Inferior parietal cortex (tissue), 1 donor: ENCODE measurements at regions not wholly inside any gene's neighbourhood (a gene's known extent, or its start where the extent isn't known, plus 50 kb on each side); places are given as distances from the start of the nearest gene placed in this dataset.

Source experiments
- DNase-seq: peaks from one replicate; pipeline ENCODE4 v3.0.0-alpha.2; 2016; ENCODE audit errors: extremely low spot score

DNA sequence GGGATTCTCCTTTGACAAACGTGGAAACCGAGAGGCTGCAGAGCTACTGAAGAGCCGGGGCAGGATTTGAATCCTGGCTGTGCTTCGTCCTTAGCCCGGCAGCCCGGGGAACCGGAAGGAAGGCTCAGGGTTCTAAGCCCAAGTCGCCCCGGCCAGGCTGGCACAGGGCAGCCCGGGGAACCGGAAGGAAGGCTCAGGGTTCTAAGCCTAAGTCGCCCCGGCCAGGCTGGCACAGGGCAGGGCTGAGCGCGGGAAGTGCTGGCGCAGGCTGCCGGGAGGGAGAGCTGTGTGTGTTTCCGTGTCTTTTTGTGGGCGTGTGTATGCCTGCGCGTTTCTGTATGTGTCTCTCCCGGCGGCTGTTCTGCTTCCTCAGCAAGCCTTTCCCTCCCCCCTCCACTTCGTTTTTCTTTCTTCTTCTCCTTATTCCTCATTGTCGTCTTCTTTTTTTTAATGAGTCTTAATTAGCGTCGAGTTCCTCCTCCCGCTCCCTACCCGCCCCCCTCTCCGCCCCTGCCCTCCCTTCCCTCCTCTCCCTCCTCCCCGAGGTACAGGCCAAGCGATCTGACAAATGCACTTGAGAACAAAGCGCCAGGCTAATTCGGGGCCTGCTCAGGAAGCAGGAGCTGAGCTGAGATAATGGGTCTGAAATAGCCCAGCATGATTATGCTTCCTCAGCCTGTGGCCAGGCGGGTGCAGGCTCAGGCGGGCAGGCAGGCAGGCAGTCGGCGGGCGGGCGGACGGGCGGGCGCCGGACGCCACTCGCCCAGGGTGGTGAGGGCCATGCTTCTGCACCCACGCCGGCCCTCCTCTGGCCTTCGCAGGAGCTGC lies 65.9 kb downstream of the EFNB1 start:
- DNase-seq = peak; percentile 25

DNA sequence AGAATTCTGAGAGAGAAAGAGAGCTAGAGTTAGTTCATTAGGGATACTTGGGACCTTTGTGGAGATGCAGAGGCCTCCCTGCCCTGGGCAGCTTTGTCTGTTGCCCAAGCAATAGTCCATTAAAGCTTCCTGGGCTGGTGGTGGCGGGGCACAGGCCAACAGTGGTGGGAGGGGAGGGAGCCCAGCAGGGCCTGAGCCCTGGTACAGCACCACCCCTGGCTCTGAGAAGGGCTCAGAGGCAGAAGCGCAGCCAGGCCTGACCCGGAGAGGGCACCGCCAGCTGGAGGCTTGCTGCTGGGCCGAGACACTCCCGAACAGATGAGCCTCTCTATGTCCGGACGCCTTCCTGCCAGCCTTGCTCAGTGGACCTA lies 65.3 kb downstream of the EFNB1 start:
- peak; percentile 4 for DNase-seq

- DNase-seq = no peak
Observed at GRCh38 chrX:68892651-68893050, 63.8 kb downstream of the EFNB1 start.

DNA sequence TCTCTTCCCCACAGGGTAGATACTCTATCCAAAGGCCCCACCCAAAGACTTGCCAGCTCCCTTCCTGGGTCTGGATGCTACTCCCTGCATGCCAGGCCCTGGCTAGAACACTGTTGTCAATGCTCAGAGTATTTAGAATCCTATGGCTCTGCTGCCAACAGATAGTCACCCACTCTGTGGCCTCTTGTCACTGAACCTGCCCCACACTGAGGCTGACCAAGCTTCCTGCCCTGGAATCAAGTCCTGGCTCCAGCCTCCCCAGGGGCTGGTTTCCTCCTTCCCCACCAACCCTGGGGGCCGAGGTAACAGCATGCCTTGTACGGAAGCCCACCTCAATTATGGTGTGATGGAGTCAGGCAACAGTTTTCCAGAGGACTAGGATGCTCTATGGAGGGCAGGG lies 63.3 kb downstream of the EFNB1 start:
- DNase-seq = no peak
